OCI-LY7 (cell line): ENCODE measurements at regions not wholly inside any gene's neighbourhood (a gene's known extent, or its start where the extent isn't known, plus 50 kb on each side); places are given as distances from the start of the nearest gene placed in this dataset.

Source experiments
- BruUV-seq: library from RNA; stranded (reverse); fragments of 400-500 nt; replicated peaks from 2 replicates; lab custom pipeline; 2021; lab: Mats Ljungman, UMichigan
- CTCF ChIA-PET: fragments of 300-600 bp; sonication (Branson Sonifier 250); formaldehyde crosslinking; loops from one replicate; lab custom pipeline; 2022; ENCODE audit warnings: antibody characterized with exemption; ENCODE audit not compliant: unreplicated experiment; lab: Charles Lee
- POLR2A ChIA-PET: fragments of 300-600 bp; sonication (Branson Sonifier 250); formaldehyde crosslinking; loops from one replicate; lab custom pipeline; 2022; ENCODE audit warnings: antibody characterized with exemption; lab: Charles Lee
- DNase-seq: peaks from one replicate; pipeline ENCODE4 v3.0.0-alpha.2; 2015; ENCODE audit warnings: low spot score
- H2AFZ ChIP-seq: fragments of 200-600 bp; sonication (generic), shearing (Covaris generic); 2 replicates; pipeline ENCODE4 v1.6.1; 2014; ENCODE audit warnings: mild to moderate bottlenecking, antibody characterized with exemption, low read length, moderate library complexity
- H3K27ac ChIP-seq: fragments of 200-600 bp; sonication (generic); 2 replicates; pipeline ENCODE4 v1.5.1; 2014; ENCODE audit warnings: mixed run types, low read depth, mild to moderate bottlenecking, moderate library complexity, low read length, inconsistent platforms; ENCODE audit not compliant: poor library complexity, severe bottlenecking
- H3K36me3 ChIP-seq: fragments of 200-600 bp; sonication (generic); 2 replicates; pipeline ENCODE4 v1.6.1; 2014; ENCODE audit warnings: mild to moderate bottlenecking, antibody characterized with exemption, low read length, moderate library complexity, mixed read lengths; ENCODE audit not compliant: insufficient read depth
- H3K4me1 ChIP-seq: fragments of 200-600 bp; sonication (generic); 2 replicates; pipeline ENCODE4 v1.5.1; 2014; ENCODE audit warnings: mild to moderate bottlenecking, low read length; ENCODE audit not compliant: insufficient read depth, poor library complexity, severe bottlenecking
- H3K4me2 ChIP-seq: fragments of 200-600 bp; sonication (generic); 2 replicates; pipeline ENCODE4 v1.6.1; 2014; ENCODE audit warnings: mild to moderate bottlenecking, low read length
- H3K4me3 ChIP-seq: fragments of 200-600 bp; sonication (generic); 2 replicates; pipeline ENCODE4 v1.5.1; 2014; ENCODE audit warnings: mild to moderate bottlenecking, low read depth, low read length; ENCODE audit not compliant: poor library complexity, severe bottlenecking
- H3K79me2 ChIP-seq: fragments of 200-600 bp; sonication (generic); 2 replicates; pipeline ENCODE4 v1.6.1; 2016; ENCODE audit warnings: low read depth, mild to moderate bottlenecking, low read length, moderate library complexity, mixed read lengths; ENCODE audit not compliant: insufficient read depth
- H3K9me2 ChIP-seq: fragments of 200-600 bp; sonication (generic); 2 replicates; pipeline ENCODE4 v1.6.1; 2016; ENCODE audit warnings: mild to moderate bottlenecking, low read length, mixed read lengths; ENCODE audit not compliant: insufficient read depth
- H3K9me3 ChIP-seq: fragments of 200-600 bp; sonication (generic); 2 replicates; pipeline ENCODE4 v1.6.1; 2014; ENCODE audit warnings: mild to moderate bottlenecking, mixed run types, low read length, mixed read lengths
- H4K20me1 ChIP-seq: fragments of 200-600 bp; sonication (generic); 2 replicates; pipeline ENCODE4 v1.6.1; 2014; ENCODE audit warnings: mild to moderate bottlenecking, antibody characterized with exemption, low read length, moderate library complexity, mixed read lengths; ENCODE audit not compliant: insufficient read depth
- CTCF ChIP-seq: fragments of 200-600 bp; sonication (generic); conservative IDR thresholded peaks from 2 replicates; pipeline ENCODE4 v1.5.1; 2014; ENCODE audit warnings: mild to moderate bottlenecking, antibody characterized with exemption, low read length, moderate library complexity, mixed read lengths
- EZH2phosphoT487 ChIP-seq: fragments of 200-600 bp; sonication (generic); IDR thresholded peaks from 2 replicates; pipeline ENCODE4 v1.6.1; 2018; ENCODE audit warnings: low read depth, borderline replicate concordance, mild to moderate bottlenecking, mixed run types, antibody characterized with exemption, low read length, moderate library complexity, mixed read lengths
- intact Hi-C: fragments of 100-400 bp; cut with micrococcal nuclease; formaldehyde crosslinking; loops from one replicate; pipeline ENCODE4 v1.10.0; 2022; ENCODE audit not compliant: unreplicated experiment

GRCh38 chr2:14982790-14983189 is 350.3 kb downstream of the LRATD1 start:
- BruUV-seq = no TSS peak
- no peaks in the 10 kb centered on the region for H3K9me2 ChIP-seq
- no peak for DNase-seq
- no peaks in the 10 kb centered on the region for H3K9me3 ChIP-seq
- H3K36me3 ChIP-seq = no peaks in the 10 kb centered on the region
- H2AFZ ChIP-seq = no peak overlapping the region
- no peaks in the 10 kb centered on the region for H3K79me2 ChIP-seq
- no peak overlapping the region for H3K27ac ChIP-seq
- no peaks in the 10 kb centered on the region for H4K20me1 ChIP-seq
- no peak overlapping the region for H3K4me3 ChIP-seq
- H3K4me1 ChIP-seq = no peaks in the 10 kb centered on the region
- H3K4me2 ChIP-seq = no peak overlapping the region
- no peak for TF ChIP-seq CTCF
- TF ChIP-seq EZH2phosphoT487 = no peak
- intact Hi-C loops = no loop called here
- ChIA-PET POLR2A (no interaction called here), CTCF (no interaction called here)

GRCh38 chr2:14988600-14988999 is 356.1 kb downstream of the LRATD1 start:
- CTCF ChIA-PET = no interaction called here
- Histone ChIP-seq H3K79me2 (no peaks in the 10 kb centered on the region), H3K9me3 (no peaks in the 10 kb centered on the region), H3K27ac (no peak overlapping the region), H3K4me1 (no peaks in the 10 kb centered on the region), H3K36me3 (no peaks in the 10 kb centered on the region), H4K20me1 (no peaks in the 10 kb centered on the region), H3K4me3 (no peak overlapping the region), H3K9me2 (no peaks in the 10 kb centered on the region), H2AFZ (no peak overlapping the region), H3K4me2 (no peak overlapping the region)
- no peak for DNase-seq
- intact Hi-C loops = no loop called here
- TF ChIP-seq CTCF = no peak
- TF ChIP-seq EZH2phosphoT487 = no peak
- POLR2A ChIA-PET = interaction anchor here (0.6 to 0.7 kb wide), 2 partner anchors 68 to 620 kb away, joined by 3 to 5 read pairs; no protein-coding TSS in a partner anchor
- no TSS peak for BruUV-seq

GRCh38 chr2:14991723-14992122 is 359.2 kb downstream of the LRATD1 start:
- no peak for TF ChIP-seq EZH2phosphoT487
- no peak for TF ChIP-seq CTCF
- ChIA-PET POLR2A (no interaction called here), CTCF (no interaction called here)
- H2AFZ ChIP-seq = no peak overlapping the region
- H3K4me3 ChIP-seq = no peak overlapping the region
- H3K79me2 ChIP-seq = no peaks in the 10 kb centered on the region
- H3K9me2 ChIP-seq = no peaks in the 10 kb centered on the region
- intact Hi-C loops = loop anchor here (5.0 kb wide), 1 partner anchor 166 kb away; no protein-coding TSS in a partner anchor
- no TSS peak for BruUV-seq
- H3K36me3 ChIP-seq = no peaks in the 10 kb centered on the region
- no peaks in the 10 kb centered on the region for H3K9me3 ChIP-seq
- no peak overlapping the region for H3K4me2 ChIP-seq
- no peaks in the 10 kb centered on the region for H4K20me1 ChIP-seq
- H3K4me1 ChIP-seq = no peaks in the 10 kb centered on the region
- H3K27ac ChIP-seq = no peak overlapping the region
- no peak for DNase-seq
